GM18517 (cell line): ENCODE measurements at regions not wholly inside any gene's neighbourhood (a gene's known extent, or its start where the extent isn't known, plus 50 kb on each side); places are given as distances from the start of the nearest gene placed in this dataset.
"Not testable (repeated sequence)": the region's sequence is repeated elsewhere in the genome, so short reads cannot be mapped to it uniquely, and the experiment has no call there.

ENCODE experiments used
- ATAC-seq: cut with Tn5 transposase; IDR thresholded peaks from one replicate; pipeline ENCODE4 v1.9.1; 2021; ENCODE audit warnings: mild to moderate bottlenecking, moderate library complexity; ENCODE audit not compliant: unreplicated experiment

- ATAC-seq = no peak
Observed at GRCh38 chr6:100322886-100323285, 141.8 kb downstream of the SIM1 start.

- ATAC-seq = no peak
Observed at GRCh38 chr6:100320686-100321085, 144.0 kb downstream of the SIM1 start.

- no peak for ATAC-seq
Observed at GRCh38 chr6:100317031-100317430, 147.7 kb downstream of the SIM1 start.

GRCh38 chr6:100314186-100314585 lies 150.5 kb downstream of the SIM1 start:
- no peak for ATAC-seq

- no peak for ATAC-seq
Observed at GRCh38 chr6:100311707-100312251, 152.9 kb downstream of the SIM1 start.

GRCh38 chr6:100309174-100309573 lies 155.5 kb downstream of the SIM1 start:
- no peak for ATAC-seq

GRCh38 chr6:100307561-100307960 lies 157.2 kb downstream of the SIM1 start:
- no peak for ATAC-seq

- ATAC-seq = no peak
Observed at GRCh38 chr6:100305209-100305869, 159.4 kb downstream of the SIM1 start.

- no peak for ATAC-seq
Observed at GRCh38 chr6:100304575-100304974, 160.1 kb downstream of the SIM1 start.

- ATAC-seq = no peak
Observed at GRCh38 chr6:100301731-100302130, 163.0 kb downstream of the SIM1 start.

- no peak for ATAC-seq
Observed at GRCh38 chr6:100300221-100300736, 164.4 kb downstream of the SIM1 start.

- ATAC-seq = no peak
Observed at GRCh38 chr6:100296810-100297544, 167.7 kb downstream of the SIM1 start.

- not testable (repeated sequence) for ATAC-seq
Observed at GRCh38 chr6:100295172-100295571, 169.5 kb downstream of the SIM1 start.

GRCh38 chr6:100289285-100289684 lies 175.4 kb downstream of the SIM1 start:
- no peak for ATAC-seq

GRCh38 chr6:100288311-100288710 lies 176.4 kb downstream of the SIM1 start:
- ATAC-seq = no peak

- no peak for ATAC-seq
Observed at GRCh38 chr6:100283285-100283684, 181.4 kb downstream of the SIM1 start.

- ATAC-seq = no peak
Observed at GRCh38 chr6:100281471-100281901, 183.2 kb downstream of the SIM1 start.

GRCh38 chr6:100276311-100277057 lies 188.2 kb downstream of the SIM1 start:
- ATAC-seq = no peak

- ATAC-seq = no peak
Observed at GRCh38 chr6:100274147-100274546, 190.6 kb downstream of the SIM1 start.

- no peak for ATAC-seq
Observed at GRCh38 chr6:100271625-100272024, 193.1 kb downstream of the SIM1 start.

GRCh38 chr6:100271202-100271601 lies 193.5 kb downstream of the SIM1 start:
- ATAC-seq = no peak
